KOPT-K1 (cell line): ENCODE measurements at regions not wholly inside any gene's neighbourhood (a gene's known extent, or its start where the extent isn't known, plus 50 kb on each side); places are given as distances from the start of the nearest gene placed in this dataset.
"Not testable (repeated sequence)": the region's sequence is repeated elsewhere in the genome, so short reads cannot be mapped to it uniquely, and the experiment has no call there.

Experiments
- H3K27ac ChIP-seq: fragments of 200-600 bp; sonication (generic); 2 replicates; pipeline ENCODE4 v1.5.1; 2016; ENCODE audit warnings: antibody characterized with exemption, mild to moderate bottlenecking, low read depth, low read length; ENCODE audit not compliant: poor library complexity, severe bottlenecking
- H3K36me3 ChIP-seq: fragments of 200-600 bp; sonication (generic); 2 replicates; pipeline ENCODE4 v1.5.1; 2017; ENCODE audit warnings: antibody characterized with exemption, mild to moderate bottlenecking, low read length, moderate library complexity; ENCODE audit not compliant: insufficient read depth
- H3K9me3 ChIP-seq: fragments of 200-600 bp; sonication (generic); 2 replicates; pipeline ENCODE4 v1.5.1; 2017; ENCODE audit warnings: antibody characterized with exemption, low read length, mild to moderate bottlenecking; ENCODE audit not compliant: insufficient read depth, poor library complexity, severe bottlenecking

DNA sequence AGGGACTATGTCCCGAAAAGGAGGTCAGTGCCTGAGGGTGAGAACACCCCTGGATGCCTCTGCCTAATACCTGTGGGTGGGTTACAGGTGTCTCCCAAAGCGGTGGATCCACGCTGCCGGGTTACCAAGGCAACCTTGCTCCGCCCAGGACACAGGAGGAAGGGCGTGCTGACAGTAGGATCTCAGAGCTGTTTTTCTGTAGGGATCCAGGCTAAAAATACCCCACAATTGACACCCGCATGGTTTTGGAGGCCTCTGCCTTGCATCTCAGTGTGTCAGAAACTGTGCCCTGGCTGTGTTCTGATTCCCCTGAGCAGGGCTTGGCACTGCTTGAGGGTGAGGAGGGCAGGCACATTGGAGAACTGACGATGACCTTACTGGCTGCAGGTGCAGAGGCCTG, 118.0 kb downstream of the IER5 start:
- no peaks in the 10 kb centered on the region for H3K9me3 ChIP-seq
- H3K36me3 ChIP-seq = no peaks in the 10 kb centered on the region
- H3K27ac ChIP-seq = no peak overlapping the region

- Histone ChIP-seq H3K27ac (no peak overlapping the region), H3K36me3 (no peaks in the 10 kb centered on the region), H3K9me3 (no peaks in the 10 kb centered on the region)
Observed at GRCh38 chr1:181206979-181207790, 118.7 kb downstream of the IER5 start.

DNA sequence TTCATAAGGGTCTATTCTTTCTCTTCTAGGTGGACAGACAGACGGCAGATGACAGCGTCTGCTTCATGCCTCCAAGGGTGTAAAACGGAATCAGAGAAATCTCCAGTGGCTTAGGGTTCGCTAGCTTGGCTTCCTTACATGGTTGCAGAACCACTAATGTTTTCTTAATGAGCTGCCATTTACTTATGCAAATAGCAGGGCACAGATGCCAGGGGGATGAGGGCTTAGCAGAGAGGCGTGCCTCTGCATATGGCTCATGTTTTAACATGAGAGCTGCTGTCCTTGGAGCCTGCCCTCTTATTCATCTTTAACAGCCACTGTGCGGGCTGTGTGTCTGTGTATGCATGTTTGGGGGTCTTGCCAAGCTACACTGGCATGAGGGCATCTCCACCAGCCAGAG, 119.6 kb downstream of the IER5 start:
- Histone ChIP-seq H3K27ac (no peak overlapping the region), H3K36me3 (no peaks in the 10 kb centered on the region), H3K9me3 (no peaks in the 10 kb centered on the region)

GRCh38 chr1:181208967-181209366, 120.5 kb downstream of the IER5 start:
- H3K9me3 ChIP-seq = no peaks in the 10 kb centered on the region
- no peak overlapping the region for H3K27ac ChIP-seq
- no peaks in the 10 kb centered on the region for H3K36me3 ChIP-seq

GRCh38 chr1:181213056-181213455, 124.6 kb downstream of the IER5 start:
- Histone ChIP-seq H3K27ac (no peak overlapping the region), H3K9me3 (peaks cover 3% of the 10 kb centered on the region), H3K36me3 (no peaks in the 10 kb centered on the region)

GRCh38 chr1:181216591-181216994, 128.1 kb downstream of the IER5 start:
- H3K36me3 ChIP-seq = no peaks in the 10 kb centered on the region
- H3K27ac ChIP-seq = no peak overlapping the region
- peaks cover 3% of the 10 kb centered on the region for H3K9me3 ChIP-seq

DNA sequence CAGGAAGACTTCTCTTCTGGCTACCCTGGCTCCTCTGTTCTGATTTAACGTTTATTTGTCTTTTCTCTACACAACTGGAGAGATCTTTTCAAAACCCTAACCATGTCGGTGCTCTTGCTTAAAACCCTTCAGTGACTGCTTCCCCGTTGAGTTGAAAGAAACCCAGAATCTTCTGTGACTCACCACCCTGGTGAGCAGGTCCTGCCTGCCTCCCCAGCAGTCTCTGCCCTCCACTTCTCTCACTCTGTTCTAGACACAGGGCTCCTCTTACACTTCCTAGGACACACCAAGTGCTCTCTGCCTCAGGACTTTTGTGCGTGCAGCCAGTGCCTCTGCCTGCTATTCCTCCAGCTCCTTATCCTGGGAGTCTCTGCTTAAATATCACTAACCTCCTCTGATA, 131.4 kb downstream of the IER5 start:
- no peak overlapping the region for H3K27ac ChIP-seq
- peaks cover 4% of the 10 kb centered on the region for H3K9me3 ChIP-seq
- no peaks in the 10 kb centered on the region for H3K36me3 ChIP-seq

DNA sequence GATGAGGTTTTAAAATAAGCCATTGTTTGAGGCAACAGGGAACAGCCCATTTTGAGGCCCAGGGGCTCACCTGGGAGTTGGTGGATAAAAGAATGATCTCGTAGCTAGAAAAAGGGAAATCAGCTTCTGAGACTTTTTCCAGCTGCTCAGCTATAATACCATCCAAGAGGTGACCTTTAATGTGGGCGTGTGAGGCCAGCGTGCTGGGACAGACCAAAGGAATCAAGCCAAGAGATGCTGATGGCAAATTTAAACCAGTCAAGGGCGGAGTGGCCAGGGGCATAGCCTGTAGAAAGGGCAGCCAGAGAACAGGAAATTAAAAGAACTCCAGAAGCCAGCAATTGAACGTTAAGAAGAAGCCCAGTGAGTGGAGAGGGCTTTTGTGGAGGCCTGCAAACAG, 132.6 kb downstream of the IER5 start:
- no peak overlapping the region for H3K27ac ChIP-seq
- H3K36me3 ChIP-seq = no peaks in the 10 kb centered on the region
- peaks cover 6% of the 10 kb centered on the region for H3K9me3 ChIP-seq

- Histone ChIP-seq H3K9me3 (peaks cover 3% of the 10 kb centered on the region), H3K27ac (no peak overlapping the region), H3K36me3 (no peaks in the 10 kb centered on the region)
Observed at GRCh38 chr1:181222972-181223505, 134.5 kb downstream of the IER5 start.

- H3K27ac ChIP-seq, H3K9me3 ChIP-seq, H3K36me3 ChIP-seq: not testable (repeated sequence)
Observed at GRCh38 chr1:181226728-181227127, 138.2 kb downstream of the IER5 start.

GRCh38 chr1:181239086-181239485, 150.6 kb downstream of the IER5 start:
- peaks cover 4% of the 10 kb centered on the region for H3K9me3 ChIP-seq
- no peak overlapping the region for H3K27ac ChIP-seq
- no peaks in the 10 kb centered on the region for H3K36me3 ChIP-seq

GRCh38 chr1:181246320-181246719, 157.8 kb downstream of the IER5 start:
- H3K9me3 ChIP-seq, H3K36me3 ChIP-seq, H3K27ac ChIP-seq: not testable (repeated sequence)

DNA sequence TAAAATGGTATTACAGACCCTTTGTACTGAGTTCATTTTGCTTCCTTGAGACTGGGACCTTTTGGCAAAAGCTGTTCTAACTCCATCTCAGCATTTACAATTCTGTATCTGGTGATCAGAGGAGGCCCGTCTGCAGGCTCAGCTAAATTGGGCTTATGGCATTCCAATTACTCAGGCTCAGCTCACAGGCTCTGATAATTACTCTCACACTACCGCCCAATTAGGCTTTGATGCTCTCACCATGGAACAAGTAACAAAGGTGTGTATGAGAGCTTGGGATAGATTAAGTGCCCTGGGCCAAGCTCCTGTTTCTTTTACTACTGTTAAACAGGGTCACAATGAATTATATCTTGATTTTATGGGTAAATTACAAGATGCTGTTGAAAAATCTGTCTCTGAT, 159.9 kb downstream of the IER5 start:
- H3K9me3 ChIP-seq, H3K36me3 ChIP-seq, H3K27ac ChIP-seq: not testable (repeated sequence)

DNA sequence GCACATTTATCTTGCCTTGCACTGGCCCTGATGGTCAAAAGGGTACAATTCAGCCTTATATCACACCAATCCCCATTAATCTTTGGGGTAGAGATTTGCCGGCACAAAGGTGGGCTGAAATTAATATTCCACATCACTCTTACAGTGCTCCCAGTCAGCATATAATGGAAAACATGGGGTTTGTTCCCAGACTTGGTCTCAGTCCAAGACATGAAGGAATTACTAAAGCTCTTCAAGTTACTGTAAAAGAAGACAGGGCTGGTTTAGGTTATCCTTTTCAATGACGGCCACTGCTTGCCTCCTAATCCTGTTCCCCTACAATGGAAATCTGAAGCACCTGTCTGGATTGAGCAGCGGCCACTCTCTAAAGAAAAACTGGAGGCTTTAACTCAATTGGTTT, 160.7 kb downstream of the IER5 start:
- no peaks in the 10 kb centered on the region for H3K36me3 ChIP-seq
- H3K27ac ChIP-seq = no peak overlapping the region
- no peaks in the 10 kb centered on the region for H3K9me3 ChIP-seq

DNA sequence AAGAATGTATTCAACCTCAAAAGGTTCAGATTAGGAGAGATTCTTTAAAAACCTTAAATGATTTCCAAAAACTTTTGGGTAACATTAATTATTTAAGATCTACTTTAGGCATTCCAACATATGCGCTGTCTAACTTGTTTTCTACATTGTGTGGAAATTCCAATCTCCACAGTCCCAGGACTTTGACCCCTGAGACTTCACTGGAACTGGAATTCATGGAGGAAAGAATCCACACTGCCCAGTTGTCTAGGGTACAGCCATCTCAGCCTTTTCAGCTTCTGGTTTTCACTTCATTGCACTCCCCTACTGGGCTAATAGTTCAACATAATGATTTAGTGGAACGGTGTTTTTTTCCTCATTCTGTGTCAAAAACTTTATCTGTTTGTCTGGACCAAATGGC, 161.5 kb downstream of the IER5 start:
- H3K9me3 ChIP-seq = peaks cover 5% of the 10 kb centered on the region
- H3K27ac ChIP-seq = no peak overlapping the region

GRCh38 chr1:181251001-181251712, 162.7 kb downstream of the IER5 start:
- no peak overlapping the region for H3K27ac ChIP-seq
- peaks cover 13% of the 10 kb centered on the region for H3K9me3 ChIP-seq
- H3K36me3 ChIP-seq = no peaks in the 10 kb centered on the region

More for the DNA sequence above, 161.5 kb downstream of the IER5 start:
- H3K36me3 ChIP-seq = no peaks in the 10 kb centered on the region
